ENCODE measurements at regions not wholly inside any gene's neighbourhood (a gene's known extent, or its start where the extent isn't known, plus 50 kb on each side); places are given as distances from the start of the nearest gene placed in this dataset.
"Not testable (repeated sequence)": the region's sequence is repeated elsewhere in the genome, so short reads cannot be mapped to it uniquely, and the experiment has no call there.

- H3K27ac Mint-ChIP-seq = no peak overlapping the region
- intact Hi-C loops (cut with micrococcal nuclease) = no loop called here
- no peaks in the 10 kb centered on the region for H3K4me1 Mint-ChIP-seq (ENCODE audit: low read depth)
- no peak overlapping the region for H3K4me3 Mint-ChIP-seq
- CTCF ChIA-PET = no interaction called here
- DNase-seq = no peak
- H3K27me3 Mint-ChIP-seq (ENCODE audit: low read depth) = no peaks in the 10 kb centered on the region
- peaks cover 22% of the 10 kb centered on the region for H3K9me3 Mint-ChIP-seq
- H3K36me3 Mint-ChIP-seq (ENCODE audit: low read depth) = no peaks in the 10 kb centered on the region
Measured at GRCh38 chr7:68820321-68820720, 778.0 kb upstream of the AUTS2 start.

- CTCF ChIA-PET = no interaction called here
- Mint-ChIP-seq H3K27me3 (ENCODE audit: low read depth) (no peaks in the 10 kb centered on the region), H3K9me3 (peaks cover 24% of the 10 kb centered on the region), H3K4me1 (ENCODE audit: low read depth) (no peaks in the 10 kb centered on the region), H3K27ac (no peak overlapping the region), H3K36me3 (ENCODE audit: low read depth) (no peaks in the 10 kb centered on the region), H3K4me3 (no peak overlapping the region)
- no peak for DNase-seq
- intact Hi-C loops (cut with micrococcal nuclease) = no loop called here
Measured at GRCh38 chr7:68821846-68822245, 776.4 kb upstream of the AUTS2 start.

GRCh38 chr7:68823996-68824780, 774.1 kb upstream of the AUTS2 start:
- CTCF ChIA-PET = no interaction called here
- H3K27ac Mint-ChIP-seq = no peak overlapping the region
- H3K4me1 Mint-ChIP-seq (ENCODE audit: low read depth) = no peaks in the 10 kb centered on the region
- intact Hi-C loops (cut with micrococcal nuclease) = no loop called here
- H3K9me3 Mint-ChIP-seq = peaks cover 17% of the 10 kb centered on the region
- no peak overlapping the region for H3K4me3 Mint-ChIP-seq
- no peak for DNase-seq
- H3K27me3 Mint-ChIP-seq (ENCODE audit: low read depth) = no peaks in the 10 kb centered on the region
- no peaks in the 10 kb centered on the region for H3K36me3 Mint-ChIP-seq (ENCODE audit: low read depth)

- no peaks in the 10 kb centered on the region for H3K27me3 Mint-ChIP-seq (ENCODE audit: low read depth)
Measured at GRCh38 chr7:68828575-68828974, 769.7 kb upstream of the AUTS2 start.

GRCh38 chr7:68833422-68833821, 764.9 kb upstream of the AUTS2 start:
- H3K4me1 Mint-ChIP-seq (ENCODE audit: low read depth) = no peaks in the 10 kb centered on the region
- H3K27ac Mint-ChIP-seq = no peak overlapping the region
- H3K4me3 Mint-ChIP-seq = no peak overlapping the region
- peaks cover 15% of the 10 kb centered on the region for H3K9me3 Mint-ChIP-seq
- no peak for DNase-seq
- intact Hi-C loops (cut with micrococcal nuclease) = no loop called here
- peaks cover 1% of the 10 kb centered on the region for H3K36me3 Mint-ChIP-seq (ENCODE audit: low read depth)
- CTCF ChIA-PET = no interaction called here
- no peaks in the 10 kb centered on the region for H3K27me3 Mint-ChIP-seq (ENCODE audit: low read depth)

More at GRCh38 chr7:68828575-68828974, 769.7 kb upstream of the AUTS2 start:
- intact Hi-C loops (cut with micrococcal nuclease) = no loop called here
- H3K27ac Mint-ChIP-seq = no peak overlapping the region
- CTCF ChIA-PET = no interaction called here
- no peak for DNase-seq
- H3K36me3 Mint-ChIP-seq (ENCODE audit: low read depth) = peaks cover 1% of the 10 kb centered on the region
- H3K4me1 Mint-ChIP-seq (ENCODE audit: low read depth) = no peaks in the 10 kb centered on the region
- H3K9me3 Mint-ChIP-seq = peaks cover 26% of the 10 kb centered on the region
- no peak overlapping the region for H3K4me3 Mint-ChIP-seq

GRCh38 chr7:68839014-68839413, 759.3 kb upstream of the AUTS2 start:
- intact Hi-C loops (cut with micrococcal nuclease) = no loop called here
- H3K27me3 Mint-ChIP-seq (ENCODE audit: low read depth) = no peaks in the 10 kb centered on the region
- no peak overlapping the region for H3K27ac Mint-ChIP-seq
- H3K4me1 Mint-ChIP-seq (ENCODE audit: low read depth) = no peaks in the 10 kb centered on the region
- peaks cover 5% of the 10 kb centered on the region for H3K9me3 Mint-ChIP-seq
- H3K36me3 Mint-ChIP-seq (ENCODE audit: low read depth) = no peaks in the 10 kb centered on the region
- DNase-seq = no peak
- H3K4me3 Mint-ChIP-seq = no peak overlapping the region
- CTCF ChIA-PET = no interaction called here

- no peak for DNase-seq
- no peaks in the 10 kb centered on the region for H3K27me3 Mint-ChIP-seq (ENCODE audit: low read depth)
- no peak overlapping the region for H3K27ac Mint-ChIP-seq
- peaks cover 11% of the 10 kb centered on the region for H3K9me3 Mint-ChIP-seq
- H3K4me3 Mint-ChIP-seq = no peak overlapping the region
- no peaks in the 10 kb centered on the region for H3K36me3 Mint-ChIP-seq (ENCODE audit: low read depth)
- CTCF ChIA-PET = interaction anchor here (0.6 kb wide), 1 partner anchor 8 kb away, joined by 3 read pairs; no protein-coding TSS in a partner anchor
- intact Hi-C loops (cut with micrococcal nuclease) = no loop called here
- no peaks in the 10 kb centered on the region for H3K4me1 Mint-ChIP-seq (ENCODE audit: low read depth)
Measured at GRCh38 chr7:68840991-68841390, 757.3 kb upstream of the AUTS2 start.

GRCh38 chr7:68843985-68844384, 754.3 kb upstream of the AUTS2 start:
- H3K36me3 Mint-ChIP-seq (ENCODE audit: low read depth); H3K27ac Mint-ChIP-seq; intact Hi-C loops (cut with micrococcal nuclease); DNase-seq; H3K27me3 Mint-ChIP-seq (ENCODE audit: low read depth); CTCF ChIA-PET; H3K4me3 Mint-ChIP-seq; H3K4me1 Mint-ChIP-seq (ENCODE audit: low read depth): not testable (repeated sequence)
- H3K9me3 Mint-ChIP-seq = peaks cover 15% of the 10 kb centered on the region

- no peak overlapping the region for H3K27ac Mint-ChIP-seq
- no peaks in the 10 kb centered on the region for H3K27me3 Mint-ChIP-seq (ENCODE audit: low read depth)
- H3K9me3 Mint-ChIP-seq = peaks cover 16% of the 10 kb centered on the region
- no peaks in the 10 kb centered on the region for H3K36me3 Mint-ChIP-seq (ENCODE audit: low read depth)
- CTCF ChIA-PET = no interaction called here
- H3K4me1 Mint-ChIP-seq (ENCODE audit: low read depth) = no peaks in the 10 kb centered on the region
- DNase-seq = no peak
- H3K4me3 Mint-ChIP-seq = no peak overlapping the region
- intact Hi-C loops (cut with micrococcal nuclease) = no loop called here
Measured at GRCh38 chr7:68846811-68847325, 751.4 kb upstream of the AUTS2 start.

GRCh38 chr7:68853254-68853653, 745.0 kb upstream of the AUTS2 start:
- Mint-ChIP-seq H3K4me1 (ENCODE audit: low read depth) (no peaks in the 10 kb centered on the region), H3K9me3 (peaks cover 11% of the 10 kb centered on the region), H3K27ac (no peak overlapping the region), H3K4me3 (no peak overlapping the region), H3K27me3 (ENCODE audit: low read depth) (no peaks in the 10 kb centered on the region), H3K36me3 (ENCODE audit: low read depth) (no peaks in the 10 kb centered on the region)
- CTCF ChIA-PET = no interaction called here
- DNase-seq = no peak
- intact Hi-C loops (cut with micrococcal nuclease) = no loop called here

- CTCF ChIA-PET = no interaction called here
- Mint-ChIP-seq H3K36me3 (ENCODE audit: low read depth) (no peaks in the 10 kb centered on the region), H3K27ac (no peak overlapping the region), H3K4me3 (no peak overlapping the region), H3K27me3 (ENCODE audit: low read depth) (no peaks in the 10 kb centered on the region), H3K9me3 (peaks cover 9% of the 10 kb centered on the region), H3K4me1 (ENCODE audit: low read depth) (no peaks in the 10 kb centered on the region)
- intact Hi-C loops (cut with micrococcal nuclease) = no loop called here
- DNase-seq = no peak
Measured at GRCh38 chr7:68857571-68857970, 740.7 kb upstream of the AUTS2 start.

- no peaks in the 10 kb centered on the region for H3K27me3 Mint-ChIP-seq (ENCODE audit: low read depth)
- no peaks in the 10 kb centered on the region for H3K36me3 Mint-ChIP-seq (ENCODE audit: low read depth)
- CTCF ChIA-PET = no interaction called here
- no peak for DNase-seq
- H3K4me3 Mint-ChIP-seq = no peak overlapping the region
- no peak overlapping the region for H3K27ac Mint-ChIP-seq
- intact Hi-C loops (cut with micrococcal nuclease) = no loop called here
- peaks cover 9% of the 10 kb centered on the region for H3K9me3 Mint-ChIP-seq
- no peaks in the 10 kb centered on the region for H3K4me1 Mint-ChIP-seq (ENCODE audit: low read depth)
Measured at GRCh38 chr7:68858497-68858896, 739.8 kb upstream of the AUTS2 start.

GRCh38 chr7:68861171-68861570, 737.1 kb upstream of the AUTS2 start:
- H3K36me3 Mint-ChIP-seq (ENCODE audit: low read depth) = no peaks in the 10 kb centered on the region
- intact Hi-C loops (cut with micrococcal nuclease) = no loop called here
- H3K27ac Mint-ChIP-seq = no peak overlapping the region
- H3K27me3 Mint-ChIP-seq (ENCODE audit: low read depth) = no peaks in the 10 kb centered on the region
- no peak for DNase-seq
- no peak overlapping the region for H3K4me3 Mint-ChIP-seq
- CTCF ChIA-PET = no interaction called here
- peaks cover 7% of the 10 kb centered on the region for H3K9me3 Mint-ChIP-seq
- H3K4me1 Mint-ChIP-seq (ENCODE audit: low read depth) = no peaks in the 10 kb centered on the region

Data from activated naive CD4-positive, alpha-beta T cell treated with anti-CD3 and anti-CD28 coated beads for 36 hours (primary cell).